ENCODE measurements at regions not wholly inside any gene's neighbourhood (a gene's known extent, or its start where the extent isn't known, plus 50 kb on each side); places are given as distances from the start of the nearest gene placed in this dataset.

DNA sequence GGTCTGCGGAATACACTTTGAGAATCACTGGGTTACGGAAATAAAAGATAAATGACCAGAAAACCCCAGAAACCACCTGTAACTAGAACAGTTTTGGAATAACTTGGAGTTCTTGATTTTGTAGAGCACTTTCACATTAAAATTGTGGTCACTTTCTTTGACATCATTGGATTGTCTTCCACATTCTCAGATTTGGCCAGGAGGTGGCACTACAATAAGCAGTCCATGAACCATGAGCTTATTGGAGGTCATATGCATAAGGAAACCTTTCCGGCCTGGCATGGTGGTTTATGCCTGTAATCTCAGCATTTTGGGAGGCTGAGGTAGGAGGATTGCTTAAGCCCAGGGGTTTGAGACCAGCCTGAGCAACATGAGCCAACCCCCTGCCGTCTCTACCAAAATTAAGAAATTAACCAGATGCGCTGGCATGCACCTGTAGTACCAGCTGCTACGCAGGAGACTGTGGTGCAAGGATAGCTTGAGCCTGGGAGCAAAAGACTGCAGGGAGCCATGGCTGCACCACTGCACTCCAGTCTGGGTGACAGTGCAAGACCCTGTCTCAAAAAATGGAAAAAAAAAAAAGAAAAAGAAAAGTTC lies 107.7 kb upstream of the CAND1 start:
- TF ChIP-seq POLR2A (IDR thresholded peaks at IDR 0.05; ENCODE audit: low read depth, low read length), result no peak
- TF ChIP-seq TAF1 (IDR thresholded peaks at IDR 0.05; ENCODE audit: low read depth, low read length), result no peak
- no peak for TF ChIP-seq POLR2AphosphoS5 (IDR thresholded peaks at IDR 0.05; ENCODE audit: low read depth, low read length)
- TF ChIP-seq POU2F2 (IDR thresholded peaks at IDR 0.05; ENCODE audit: low read depth, low read length), result no peak
- no peak for TF ChIP-seq SPI1 (IDR thresholded peaks at IDR 0.05; ENCODE audit: low read depth, low read length)
- TF ChIP-seq PAX5 (IDR thresholded peaks at IDR 0.05; ENCODE audit: insufficient read depth, low read length, severe bottlenecking), result no peak

All from GM12891 (cell line).